Putamen (tissue), 1 donor: ENCODE measurements at regions not wholly inside any gene's neighbourhood (a gene's known extent, or its start where the extent isn't known, plus 50 kb on each side); places are given as distances from the start of the nearest gene placed in this dataset.
"Not testable (repeated sequence)": the region's sequence is repeated elsewhere in the genome, so short reads cannot be mapped to it uniquely, and the experiment has no call there.

Experiments
- DNase-seq: peaks from one replicate; pipeline ENCODE4 v3.0.0-alpha.2; 2016; ENCODE audit warnings: low spot score

DNA sequence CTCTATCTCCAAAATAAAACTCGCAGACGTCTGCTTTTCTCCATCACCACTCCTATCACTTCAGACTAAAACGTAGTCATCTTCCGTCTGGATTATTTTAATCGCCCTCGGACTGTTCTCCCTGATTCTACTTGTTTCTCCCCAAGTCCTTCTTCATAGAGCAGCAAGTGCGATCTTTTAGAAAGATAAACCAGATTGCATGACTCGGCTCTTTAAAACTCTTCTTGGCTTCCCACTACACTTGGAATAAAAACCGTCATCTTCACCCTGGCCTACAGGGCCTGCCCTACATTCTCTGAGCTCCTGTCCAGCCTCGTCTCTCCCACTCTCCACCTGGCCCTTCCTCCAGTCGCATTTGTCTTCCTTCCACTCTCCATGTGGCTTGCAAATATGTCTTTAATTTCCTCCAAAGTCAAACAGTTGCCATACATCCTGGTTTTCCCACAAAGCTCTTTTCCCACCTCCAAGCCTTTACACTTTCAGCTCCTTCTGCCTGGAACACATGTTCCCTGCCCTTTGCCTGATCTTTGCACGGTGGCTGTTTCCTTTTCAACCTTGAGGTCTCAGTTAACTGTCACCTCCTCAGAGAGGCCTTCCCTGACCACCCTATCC, 70.5 kb upstream of the DHX40 start:
- DNase-seq, result no peak

DNA sequence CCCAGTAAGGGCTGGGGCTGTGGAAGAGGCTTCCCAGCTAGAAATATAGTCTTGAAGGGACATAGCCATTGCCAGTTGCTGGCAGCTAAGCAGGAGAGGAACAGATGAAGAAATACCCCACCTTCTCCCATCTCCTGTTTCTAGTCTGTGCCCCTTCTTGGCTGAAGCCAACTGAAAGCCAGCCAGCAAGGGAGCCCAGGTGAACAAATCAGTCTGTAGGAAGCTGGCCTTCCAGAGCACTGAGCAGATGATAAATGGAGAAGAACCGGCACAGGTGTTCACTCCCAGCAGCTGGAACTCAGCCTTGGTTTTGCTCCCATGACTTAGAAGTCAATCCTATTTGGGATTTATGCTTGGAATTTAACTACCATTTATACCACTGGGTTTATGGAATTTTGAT, 69.2 kb upstream of the DHX40 start:
- DNase-seq, result no peak

DNA sequence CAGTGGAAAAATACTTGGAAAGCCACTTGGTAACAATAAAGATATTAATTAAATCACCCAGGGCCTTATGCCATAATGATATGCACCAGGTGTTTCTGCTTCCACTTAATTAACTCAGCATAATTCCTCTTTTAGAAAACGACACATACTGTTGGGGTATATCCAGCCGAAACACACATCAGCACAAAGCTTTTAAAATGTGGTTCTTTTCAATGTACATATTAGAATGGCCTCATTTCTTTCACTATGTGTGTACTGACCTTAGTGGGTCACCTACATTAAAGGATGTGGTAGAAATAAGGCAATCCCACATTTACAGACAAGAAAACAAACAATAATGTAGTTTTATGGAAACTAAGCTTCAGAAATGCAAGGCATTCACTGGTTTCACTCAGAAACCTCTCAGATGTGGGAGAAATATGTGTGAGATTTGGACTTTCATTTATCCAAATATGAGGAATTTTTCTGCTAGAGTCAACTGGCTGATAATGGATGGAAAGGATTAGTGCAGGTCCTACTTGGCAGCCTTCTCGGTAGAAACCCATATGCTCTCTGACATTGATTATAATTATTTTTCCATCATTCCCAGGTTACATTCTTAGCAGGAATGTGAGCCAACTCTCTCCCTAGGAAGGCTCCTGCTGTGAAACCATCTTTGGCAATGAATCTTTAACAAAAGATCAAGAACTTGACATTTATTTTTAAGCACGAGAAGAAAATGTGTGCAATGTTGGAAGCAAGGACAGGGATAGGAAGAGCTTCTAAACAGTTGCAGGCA, 66.7 kb upstream of the DHX40 start:
- DNase-seq, result no peak

DNA sequence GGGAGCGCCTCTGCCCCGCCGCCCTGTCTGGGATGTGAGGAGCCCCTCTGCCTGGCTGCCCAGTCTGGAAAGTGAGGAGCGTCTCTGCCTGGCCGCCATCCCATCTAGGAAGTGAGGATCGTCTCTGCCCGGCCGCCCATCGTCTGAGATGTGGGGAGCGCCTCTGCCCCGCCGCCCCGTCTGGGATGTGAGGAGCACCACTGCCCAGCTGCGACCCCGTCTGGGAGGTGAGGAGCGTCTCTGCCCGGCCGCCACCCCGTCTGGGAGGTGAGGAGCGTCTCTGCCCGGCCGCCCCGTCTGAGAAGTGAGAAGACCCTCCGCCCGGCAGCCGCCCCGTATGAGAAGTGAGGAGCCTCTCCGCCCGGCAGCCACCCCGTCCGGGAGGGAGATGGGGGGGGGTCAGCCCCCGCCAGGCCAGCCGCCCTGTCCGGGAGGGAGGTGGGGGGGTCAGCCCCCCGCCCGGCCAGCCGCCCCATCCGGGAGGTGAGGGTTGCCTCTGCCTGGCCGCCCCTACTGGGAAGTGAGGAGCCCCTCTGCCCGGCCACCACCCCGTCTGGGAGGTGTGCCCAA, 65.2 kb upstream of the DHX40 start:
- DNase-seq, result not testable (repeated sequence)

DNA sequence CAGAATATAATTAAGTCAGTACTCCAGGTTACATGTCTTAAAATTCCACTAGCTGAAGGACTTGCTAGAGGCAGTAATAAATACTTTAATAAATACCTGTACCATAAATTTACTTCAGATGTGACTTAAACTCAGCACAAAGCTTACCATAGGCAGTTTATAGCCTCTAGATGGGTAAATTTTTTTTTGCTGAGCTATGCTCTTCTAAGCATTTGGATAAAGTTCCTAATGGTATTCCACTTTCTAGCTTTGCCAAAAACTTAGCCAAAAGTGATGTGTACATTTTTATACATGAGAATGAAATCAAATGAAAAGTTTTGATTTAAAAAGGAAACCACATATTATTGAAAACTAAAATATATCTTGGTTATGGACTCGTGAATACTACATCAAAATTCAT, 63.7 kb upstream of the DHX40 start:
- DNase-seq, result no peak

DNA sequence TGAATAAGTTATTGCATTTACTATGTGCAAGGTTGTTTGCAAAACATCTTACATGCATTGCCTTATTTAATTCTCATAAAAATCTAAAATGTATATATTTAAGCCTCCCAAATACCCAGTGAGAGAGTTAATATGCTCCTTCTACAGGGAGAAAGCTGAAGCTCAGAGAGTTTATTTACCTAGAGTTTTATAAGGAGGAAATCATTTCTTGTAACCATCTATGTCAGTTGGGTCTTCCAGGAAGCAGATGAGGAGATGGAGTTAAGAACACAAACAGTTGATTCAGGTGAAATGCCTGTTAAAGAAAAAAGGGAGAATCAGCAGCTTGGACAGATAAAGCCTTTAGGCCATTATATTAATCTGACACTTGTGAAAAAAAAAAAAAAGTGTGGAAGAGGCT, 62.6 kb upstream of the DHX40 start:
- no peak for DNase-seq

DNA sequence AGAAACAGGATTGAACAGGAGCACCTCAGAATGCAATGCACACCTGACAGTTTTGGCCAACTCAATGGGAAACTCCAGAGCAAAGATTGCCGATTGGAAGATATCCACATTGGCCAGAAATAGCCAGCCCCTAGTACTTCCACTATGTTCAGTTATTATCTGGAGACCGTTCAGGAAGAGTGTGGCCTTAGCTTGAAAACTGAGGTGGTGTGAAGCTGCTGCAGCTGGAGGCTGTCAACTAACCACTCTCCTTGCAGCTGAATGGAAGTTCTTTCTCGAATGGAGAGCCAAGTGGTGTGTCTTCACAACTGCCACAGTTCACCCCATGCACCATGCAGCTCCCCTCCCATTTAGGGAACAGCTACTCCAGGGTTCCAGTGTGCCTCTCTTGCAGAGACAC, 61.9 kb upstream of the DHX40 start:
- DNase-seq, result no peak

DNA sequence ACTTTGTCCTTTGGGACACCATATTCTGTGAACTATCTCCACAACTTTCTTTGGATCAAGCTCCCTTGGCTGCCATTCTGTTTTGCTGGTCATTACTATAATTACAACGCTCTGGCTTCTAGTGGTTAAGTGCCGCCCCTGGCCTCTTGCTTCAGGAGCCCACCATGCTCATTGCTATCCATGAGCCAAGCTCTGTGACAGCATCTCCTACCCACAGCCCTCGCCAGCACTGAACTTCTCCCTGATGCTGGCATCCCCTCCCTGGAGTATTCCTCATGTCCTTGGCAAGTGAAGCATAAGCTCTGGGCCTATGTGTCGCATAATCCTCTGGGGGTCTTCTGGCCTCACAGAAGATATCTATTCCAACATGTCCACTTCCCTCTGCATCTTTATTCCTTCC, 60.6 kb upstream of the DHX40 start:
- no peak for DNase-seq

DNA sequence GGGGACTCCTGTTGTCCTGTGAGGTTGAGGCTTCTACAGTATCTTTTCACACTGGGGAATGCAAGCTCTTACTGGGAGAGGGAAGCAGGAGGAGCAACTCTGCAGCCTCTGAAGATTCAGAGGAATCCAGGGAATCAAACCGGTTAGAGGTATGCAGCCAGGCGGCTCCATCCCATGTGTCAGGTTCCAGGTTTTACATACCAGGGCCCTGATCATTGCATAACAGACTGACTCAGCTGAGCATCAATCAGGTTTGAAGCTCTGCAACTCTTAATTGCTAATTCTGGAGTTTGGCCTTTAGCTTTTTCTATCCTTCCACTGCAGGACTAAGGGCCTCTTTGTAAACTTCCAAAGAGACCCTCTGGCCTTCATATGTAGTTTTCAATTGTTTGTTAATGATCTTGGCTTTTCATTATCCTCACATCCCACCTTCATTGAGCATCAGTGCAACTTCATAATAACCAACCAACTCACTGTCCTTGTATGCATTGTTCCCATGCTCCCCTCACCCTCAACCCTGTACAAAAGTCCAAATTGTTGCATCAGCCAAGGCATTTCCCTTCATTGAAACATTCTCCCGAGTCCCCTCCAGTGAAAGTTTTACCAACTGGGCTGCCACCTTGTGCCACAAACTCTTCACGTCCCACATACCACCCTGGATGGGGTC, 59.7 kb upstream of the DHX40 start:
- DNase-seq, result no peak

DNA sequence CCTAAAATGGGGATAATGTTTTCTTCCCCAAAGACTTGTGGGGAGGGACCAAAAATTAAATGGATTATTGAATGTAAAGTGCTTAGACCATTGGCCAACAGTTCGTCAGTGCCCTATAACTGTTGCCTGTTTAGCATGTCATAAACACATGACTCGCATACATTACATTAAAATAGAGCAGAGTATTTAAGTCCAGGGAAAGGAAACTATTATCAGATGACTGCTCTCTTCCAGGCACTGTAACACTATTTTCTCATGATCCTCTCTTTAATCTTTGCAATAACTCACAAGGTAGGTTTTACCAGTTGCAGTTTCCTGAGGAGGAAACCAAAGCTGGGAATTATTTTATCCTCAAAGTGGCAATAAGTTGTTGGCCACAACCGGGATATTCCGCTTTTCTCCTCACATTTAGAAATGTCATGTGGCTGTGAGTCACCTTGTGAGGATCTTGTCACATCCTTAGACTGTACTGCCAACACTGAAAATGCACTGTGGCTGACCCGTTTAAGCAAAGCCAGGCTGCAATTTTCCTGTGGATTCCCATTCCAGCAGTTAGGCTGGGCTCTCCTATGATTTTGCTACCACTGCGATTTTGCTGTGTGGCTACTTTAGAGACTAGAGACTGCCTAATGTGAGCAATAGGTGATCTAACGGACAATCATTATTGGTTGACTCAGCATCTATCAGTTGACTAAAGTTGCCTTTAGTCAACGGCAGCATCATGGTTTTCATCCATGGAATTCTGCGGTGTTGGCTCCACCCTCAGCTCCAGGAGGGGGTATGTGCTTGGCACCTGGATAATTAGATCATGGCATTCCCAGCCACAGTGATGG, 58.3 kb upstream of the DHX40 start:
- no peak for DNase-seq

DNA sequence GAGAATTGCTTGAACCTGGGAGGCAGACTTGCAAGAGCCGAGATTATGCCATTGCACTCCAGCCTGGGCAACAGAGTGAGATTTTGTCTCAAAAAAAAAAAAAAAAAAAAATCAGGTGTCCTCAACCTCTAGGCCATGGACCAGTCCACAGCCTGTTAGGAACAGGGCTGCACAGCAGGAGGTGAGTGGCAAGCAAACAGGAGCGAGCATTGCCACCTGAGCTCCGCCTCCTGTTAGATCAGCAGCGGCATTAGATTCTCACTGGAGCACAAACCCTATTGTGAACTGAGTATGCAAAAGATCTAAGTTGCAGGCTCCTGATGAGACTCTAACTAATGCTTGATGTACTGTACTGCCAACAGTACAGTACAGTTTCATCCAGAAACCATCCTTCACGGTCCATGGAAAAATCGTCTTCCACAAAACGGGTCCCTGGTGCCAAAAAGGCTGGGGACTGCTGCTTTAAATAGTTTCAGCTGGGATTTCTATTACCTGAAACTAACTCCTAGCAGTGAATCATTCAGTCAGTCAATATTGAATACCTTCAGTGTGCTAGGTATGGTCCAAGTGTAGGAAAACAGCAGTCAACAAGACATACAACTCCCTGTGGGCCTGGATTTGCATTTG, 56.3 kb upstream of the DHX40 start:
- no peak for DNase-seq

DNA sequence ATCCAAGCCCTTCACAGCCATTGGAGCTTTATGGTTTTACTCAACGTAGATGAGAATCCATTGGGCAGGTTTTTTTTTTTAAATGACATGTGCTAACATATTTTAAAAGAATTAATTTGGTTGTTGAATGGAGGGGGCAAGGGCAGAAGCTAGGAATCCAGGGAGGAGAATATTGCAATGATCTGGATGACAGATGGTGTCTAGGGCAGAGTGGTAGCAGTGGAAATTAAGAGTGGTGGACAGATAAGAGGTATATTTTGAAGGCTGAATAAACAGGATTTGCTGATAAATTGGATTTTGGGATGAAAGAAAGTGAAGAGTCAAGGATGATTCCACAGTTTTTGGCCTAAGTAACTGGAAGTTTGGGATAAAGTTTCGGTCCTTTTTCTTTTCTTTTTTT, 54.8 kb upstream of the DHX40 start:
- no peak for DNase-seq

DNA sequence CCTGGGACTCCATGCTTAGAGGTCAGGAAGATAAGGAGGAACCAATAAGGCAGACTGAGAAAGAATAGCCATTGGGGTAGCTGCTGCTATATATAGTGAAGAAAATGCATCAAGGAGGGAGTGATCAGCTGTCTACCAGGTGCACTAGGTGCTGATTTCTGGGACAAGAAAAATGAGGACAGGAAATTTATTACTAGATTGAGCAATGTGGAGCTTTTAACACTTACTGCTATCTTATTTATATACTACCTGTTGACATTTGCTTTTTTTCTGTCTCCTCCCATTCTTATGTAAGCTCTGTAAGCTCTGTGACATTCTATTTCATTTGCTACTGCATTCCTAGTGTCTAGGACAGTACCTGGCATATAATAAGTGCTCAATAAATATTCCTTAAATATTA, 53.7 kb upstream of the DHX40 start:
- DNase-seq, result no peak

DNA sequence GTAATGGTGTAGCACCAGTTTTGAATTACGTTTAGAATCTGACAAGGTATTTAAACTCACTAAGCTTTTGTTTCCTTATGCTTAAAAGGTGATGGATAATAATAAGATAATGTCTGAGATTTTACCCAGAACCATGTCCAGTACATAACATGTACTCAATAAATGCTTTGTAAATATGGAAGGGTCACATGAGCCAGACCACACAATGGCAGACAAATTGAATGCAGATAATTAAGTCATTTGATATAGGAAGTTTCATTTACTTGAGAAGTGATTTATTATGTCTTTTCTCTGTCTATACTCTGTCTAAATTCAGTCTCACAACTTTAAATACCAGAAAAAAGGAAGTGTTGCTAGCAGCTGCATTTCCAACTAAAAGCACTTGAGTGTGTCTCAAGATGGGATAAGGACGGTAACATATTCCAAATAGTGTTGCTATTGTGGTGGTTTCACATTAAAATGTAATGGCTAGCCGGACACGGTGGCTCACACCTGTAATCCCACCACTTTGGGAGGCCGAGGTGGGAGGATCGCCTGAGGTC, 52.5 kb upstream of the DHX40 start:
- no peak for DNase-seq

DNA sequence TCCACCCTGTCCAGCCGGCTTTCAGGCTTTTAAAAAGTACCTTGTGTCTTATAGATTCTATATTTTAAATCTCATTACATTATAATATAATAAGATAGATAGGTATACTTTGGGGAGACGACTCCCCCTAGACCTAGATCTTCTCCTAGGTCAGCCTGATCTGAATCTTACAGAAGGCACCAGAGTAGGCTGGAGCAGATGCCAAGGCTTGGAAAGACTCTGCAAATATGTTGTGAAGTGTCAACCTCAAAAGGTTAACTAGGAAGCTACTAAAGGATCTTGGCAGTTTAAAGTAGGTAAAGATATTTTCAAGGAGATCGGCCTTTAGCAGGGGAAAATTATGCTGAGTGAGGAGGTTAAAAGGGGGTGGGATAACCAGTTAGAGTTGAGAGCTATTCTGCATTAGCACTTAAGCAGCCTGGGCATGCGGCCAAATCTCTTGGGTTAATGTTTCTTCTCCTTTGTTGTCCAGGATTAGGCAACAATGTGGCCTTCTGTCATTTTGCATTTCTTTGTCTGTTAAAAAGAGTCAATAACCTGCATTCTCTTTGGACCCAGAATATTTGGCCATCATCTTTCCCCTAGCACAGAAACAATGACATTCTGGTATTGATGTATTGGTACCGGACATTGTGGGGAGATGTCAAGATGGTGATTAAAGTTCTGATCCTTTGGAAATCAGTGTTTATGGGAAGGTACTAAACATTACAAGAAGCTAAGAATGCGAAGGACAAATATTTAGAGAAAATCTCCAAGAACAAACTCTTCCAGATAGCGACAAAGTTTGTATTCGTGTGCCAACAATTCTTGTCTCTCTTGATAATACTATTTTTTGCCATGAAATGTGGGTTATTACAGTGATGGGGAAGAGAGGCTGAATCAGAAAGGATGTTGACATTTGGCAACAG, 51.2 kb upstream of the DHX40 start:
- DNase-seq, result no peak
